Activated CD4-positive, alpha-beta memory T cell treated with anti-CD3 and anti-CD28 coated beads for 36 hours (primary cell): ENCODE measurements at regions not wholly inside any gene's neighbourhood (a gene's known extent, or its start where the extent isn't known, plus 50 kb on each side); places are given as distances from the start of the nearest gene placed in this dataset.
"Not testable (repeated sequence)": the region's sequence is repeated elsewhere in the genome, so short reads cannot be mapped to it uniquely, and the experiment has no call there.

ENCODE experiments used
- CTCF ChIA-PET: fragments of 350-600 bp; sonication (Branson Sonifier 250); formaldehyde crosslinking; loops from one replicate; lab custom pipeline; 2021; ENCODE audit warnings: antibody characterized with exemption, inconsistent platforms; lab: Charles Lee
- POLR2A ChIA-PET: fragments of 350-600 bp; sonication (Branson Sonifier 250); formaldehyde crosslinking; loops from one replicate; lab custom pipeline; 2021; ENCODE audit warnings: antibody characterized with exemption; lab: Charles Lee
- DNase-seq: peaks from one replicate; pipeline ENCODE4 v3.0.0-alpha.2; 2020
- H3K27ac Mint-ChIP-seq: one replicate; pipeline ENCODE4 v1.8.0; 2021; ENCODE audit warnings: mixed read lengths
- H3K27me3 Mint-ChIP-seq: one replicate; pipeline ENCODE4 v1.8.0; 2021; ENCODE audit warnings: mixed read lengths
- H3K36me3 Mint-ChIP-seq: one replicate; pipeline ENCODE4 v1.8.0; 2021; ENCODE audit warnings: mixed read lengths
- H3K4me1 Mint-ChIP-seq: one replicate; pipeline ENCODE4 v1.8.0; 2021; ENCODE audit warnings: low read depth, mixed read lengths
- H3K4me3 Mint-ChIP-seq: one replicate; pipeline ENCODE4 v1.8.0; 2021; ENCODE audit warnings: mild to moderate bottlenecking, mixed read lengths
- H3K9me3 Mint-ChIP-seq: one replicate; pipeline ENCODE4 v1.8.0; 2021; ENCODE audit warnings: mixed read lengths
- intact Hi-C: fragments of 100-400 bp; cut with micrococcal nuclease; formaldehyde crosslinking; loops from one replicate; pipeline ENCODE4 v1.15.1; 2023

GRCh38 chr6:113765909-113766308, 91.2 kb upstream of the MARCKS start:
- H3K27ac Mint-ChIP-seq = no peak overlapping the region
- no peaks in the 10 kb centered on the region for H3K36me3 Mint-ChIP-seq
- ChIA-PET CTCF (no interaction called here), POLR2A (no interaction called here)
- no peaks in the 10 kb centered on the region for H3K4me1 Mint-ChIP-seq
- H3K9me3 Mint-ChIP-seq = no peaks in the 10 kb centered on the region
- no peaks in the 10 kb centered on the region for H3K27me3 Mint-ChIP-seq
- no peak for DNase-seq
- intact Hi-C loops = no loop called here
- H3K4me3 Mint-ChIP-seq = no peak overlapping the region

GRCh38 chr6:113767985-113768384, 89.2 kb upstream of the MARCKS start:
- intact Hi-C loops = no loop called here
- no peaks in the 10 kb centered on the region for H3K36me3 Mint-ChIP-seq
- no peak for DNase-seq
- H3K4me3 Mint-ChIP-seq = no peak overlapping the region
- no peaks in the 10 kb centered on the region for H3K27me3 Mint-ChIP-seq
- CTCF ChIA-PET = interaction anchor here (1.1 kb wide), 1 partner anchor 93 kb away, joined by 4 read pairs; no protein-coding TSS in a partner anchor
- POLR2A ChIA-PET = no interaction called here
- no peaks in the 10 kb centered on the region for H3K4me1 Mint-ChIP-seq
- H3K9me3 Mint-ChIP-seq = no peaks in the 10 kb centered on the region
- H3K27ac Mint-ChIP-seq = no peak overlapping the region

- Mint-ChIP-seq H3K27me3 (no peaks in the 10 kb centered on the region), H3K4me1 (no peaks in the 10 kb centered on the region), H3K4me3 (no peak overlapping the region), H3K9me3 (no peaks in the 10 kb centered on the region), H3K36me3 (no peaks in the 10 kb centered on the region), H3K27ac (no peak overlapping the region)
- intact Hi-C loops = no loop called here
- CTCF ChIA-PET = no interaction called here
- no peak for DNase-seq
- POLR2A ChIA-PET = no interaction called here
These were observed 84.2 kb upstream of the MARCKS start for GRCh38 chr6:113772961-113773360.

DNA sequence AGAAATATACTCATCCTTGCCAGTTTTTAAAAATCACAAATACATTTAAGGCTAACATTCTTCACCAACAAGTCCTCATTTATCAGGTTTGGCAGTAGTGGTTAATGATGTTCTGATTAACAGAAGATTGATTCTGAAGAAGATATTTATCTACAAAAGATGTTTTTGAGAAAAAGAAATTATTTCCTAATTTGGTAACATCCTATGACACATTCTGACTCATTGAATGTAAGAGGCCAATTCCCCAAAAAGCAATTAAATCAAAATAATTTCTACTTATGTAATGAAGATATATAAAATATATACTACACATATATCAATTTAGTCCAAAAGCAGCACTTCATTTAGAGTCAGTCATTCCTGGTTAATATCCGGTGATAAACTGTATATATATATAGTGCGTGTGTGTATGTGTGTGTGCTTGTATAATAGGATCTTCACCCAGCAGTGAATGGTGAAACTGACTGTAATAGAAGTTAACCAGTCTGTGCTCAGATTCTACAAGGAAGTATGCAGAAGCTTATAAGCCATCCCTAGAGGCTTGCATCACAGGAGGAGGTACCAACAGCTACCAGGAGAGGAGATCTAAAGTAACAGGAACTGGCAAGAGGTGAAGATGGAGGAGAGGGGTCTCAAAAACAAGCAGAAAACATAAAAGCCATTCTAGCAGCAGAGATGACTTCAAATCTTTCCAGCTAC, 82.9 kb upstream of the MARCKS start:
- DNase-seq = no peak
- ChIA-PET POLR2A (no interaction called here), CTCF (interaction anchor here (0.9 to 1.3 kb wide), 2 partner anchors 12 to 135 kb away, joined by 3 read pairs; no protein-coding TSS in a partner anchor)
- Mint-ChIP-seq H3K4me3 (no peak overlapping the region), H3K9me3 (no peaks in the 10 kb centered on the region), H3K36me3 (no peaks in the 10 kb centered on the region), H3K27ac (no peak overlapping the region), H3K4me1 (no peaks in the 10 kb centered on the region), H3K27me3 (no peaks in the 10 kb centered on the region)
- intact Hi-C loops = no loop called here

DNA sequence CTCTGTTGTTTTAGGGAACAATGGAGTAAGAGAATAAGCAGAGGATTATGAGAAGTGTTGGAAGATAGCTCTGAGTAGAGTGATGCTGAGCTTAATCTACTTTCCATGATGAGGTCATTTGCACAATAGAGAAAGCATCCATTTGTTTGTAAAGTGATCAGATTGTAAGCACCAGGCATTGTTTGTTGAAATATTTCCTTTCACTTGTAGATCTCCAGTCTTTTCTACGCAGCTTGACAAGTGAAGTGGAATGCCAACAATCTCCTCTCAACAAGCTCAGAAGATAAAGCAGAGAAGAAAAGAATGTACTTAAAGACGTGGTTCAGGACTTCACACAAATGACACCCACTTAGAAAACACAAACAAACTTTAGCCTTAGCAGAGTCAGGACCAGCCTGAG, 80.1 kb upstream of the MARCKS start:
- intact Hi-C loops = no loop called here
- DNase-seq = no peak
- CTCF ChIA-PET = no interaction called here
- H3K27me3 Mint-ChIP-seq = no peaks in the 10 kb centered on the region
- H3K4me1 Mint-ChIP-seq = no peaks in the 10 kb centered on the region
- H3K9me3 Mint-ChIP-seq = no peaks in the 10 kb centered on the region
- H3K36me3 Mint-ChIP-seq = no peaks in the 10 kb centered on the region
- no peak overlapping the region for H3K27ac Mint-ChIP-seq
- POLR2A ChIA-PET = no interaction called here
- no peak overlapping the region for H3K4me3 Mint-ChIP-seq

GRCh38 chr6:113777601-113778000, 79.5 kb upstream of the MARCKS start:
- H3K36me3 Mint-ChIP-seq = no peaks in the 10 kb centered on the region
- intact Hi-C loops = no loop called here
- no peak overlapping the region for H3K4me3 Mint-ChIP-seq
- ChIA-PET CTCF (interaction anchor here (0.5 kb wide), 1 partner anchor 1599 kb away, joined by 3 read pairs; no protein-coding TSS in a partner anchor), POLR2A (no interaction called here)
- no peaks in the 10 kb centered on the region for H3K27me3 Mint-ChIP-seq
- no peak overlapping the region for H3K27ac Mint-ChIP-seq
- H3K4me1 Mint-ChIP-seq = no peaks in the 10 kb centered on the region
- no peaks in the 10 kb centered on the region for H3K9me3 Mint-ChIP-seq
- no peak for DNase-seq

DNA sequence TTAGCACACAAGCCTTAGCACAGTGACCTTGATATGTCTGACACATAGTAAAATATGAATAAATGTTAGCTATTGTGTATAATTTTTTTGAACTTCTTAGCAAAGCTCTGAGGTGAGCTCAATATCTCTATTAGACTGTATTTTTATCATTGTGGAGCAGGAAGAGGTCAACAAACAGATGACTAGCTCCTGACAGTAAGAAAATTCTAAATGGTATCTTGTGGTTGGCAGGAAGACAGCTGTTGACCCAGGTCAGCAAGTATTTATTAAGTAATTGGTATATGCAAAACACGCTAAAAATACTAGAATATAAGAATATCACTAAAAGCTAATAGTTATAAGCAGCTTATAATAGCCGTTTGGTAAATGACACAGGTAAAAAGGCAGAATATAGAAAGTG, 77.5 kb upstream of the MARCKS start:
- intact Hi-C loops = no loop called here
- POLR2A ChIA-PET = no interaction called here
- CTCF ChIA-PET = interaction anchor here (0.6 kb wide), 1 partner anchor 334 kb away, joined by 3 read pairs; no protein-coding TSS in a partner anchor

GRCh38 chr6:113782636-113783035, 74.5 kb upstream of the MARCKS start:
- H3K4me1 Mint-ChIP-seq = no peaks in the 10 kb centered on the region
- peaks cover 1% of the 10 kb centered on the region for H3K27me3 Mint-ChIP-seq
- ChIA-PET POLR2A (no interaction called here), CTCF (no interaction called here)
- no peaks in the 10 kb centered on the region for H3K36me3 Mint-ChIP-seq
- H3K27ac Mint-ChIP-seq = no peak overlapping the region
- H3K9me3 Mint-ChIP-seq = no peaks in the 10 kb centered on the region
- no peak for DNase-seq
- intact Hi-C loops = no loop called here
- no peak overlapping the region for H3K4me3 Mint-ChIP-seq

More for the DNA sequence above, 77.5 kb upstream of the MARCKS start:
- H3K4me3 Mint-ChIP-seq = no peak overlapping the region
- no peaks in the 10 kb centered on the region for H3K4me1 Mint-ChIP-seq
- H3K9me3 Mint-ChIP-seq = no peaks in the 10 kb centered on the region
- no peak for DNase-seq
- no peaks in the 10 kb centered on the region for H3K36me3 Mint-ChIP-seq
- H3K27me3 Mint-ChIP-seq = no peaks in the 10 kb centered on the region
- H3K27ac Mint-ChIP-seq = no peak overlapping the region

- Mint-ChIP-seq H3K4me3 (no peak overlapping the region), H3K4me1 (no peaks in the 10 kb centered on the region), H3K27ac (no peak overlapping the region), H3K27me3 (peaks cover 1% of the 10 kb centered on the region), H3K9me3 (no peaks in the 10 kb centered on the region), H3K36me3 (no peaks in the 10 kb centered on the region)
- POLR2A ChIA-PET = interaction anchor here (0.6 kb wide), 1 partner anchor 1331 kb away, joined by 3 read pairs; no protein-coding TSS in a partner anchor
- no peak for DNase-seq
- intact Hi-C loops = no loop called here
- CTCF ChIA-PET = interaction anchor here (0.5 kb wide), 1 partner anchor 13 kb away, joined by 3 read pairs; no protein-coding TSS in a partner anchor
These were observed 71.0 kb upstream of the MARCKS start for GRCh38 chr6:113786168-113786567.

- no peak for DNase-seq
- no peak overlapping the region for H3K4me3 Mint-ChIP-seq
- CTCF ChIA-PET = no interaction called here
- intact Hi-C loops = no loop called here
- no peaks in the 10 kb centered on the region for H3K4me1 Mint-ChIP-seq
- no peak overlapping the region for H3K27ac Mint-ChIP-seq
- no peaks in the 10 kb centered on the region for H3K36me3 Mint-ChIP-seq
- POLR2A ChIA-PET = no interaction called here
- H3K27me3 Mint-ChIP-seq = peaks cover 1% of the 10 kb centered on the region
- H3K9me3 Mint-ChIP-seq = no peaks in the 10 kb centered on the region
These were observed 68.6 kb upstream of the MARCKS start for GRCh38 chr6:113788586-113788985.

DNA sequence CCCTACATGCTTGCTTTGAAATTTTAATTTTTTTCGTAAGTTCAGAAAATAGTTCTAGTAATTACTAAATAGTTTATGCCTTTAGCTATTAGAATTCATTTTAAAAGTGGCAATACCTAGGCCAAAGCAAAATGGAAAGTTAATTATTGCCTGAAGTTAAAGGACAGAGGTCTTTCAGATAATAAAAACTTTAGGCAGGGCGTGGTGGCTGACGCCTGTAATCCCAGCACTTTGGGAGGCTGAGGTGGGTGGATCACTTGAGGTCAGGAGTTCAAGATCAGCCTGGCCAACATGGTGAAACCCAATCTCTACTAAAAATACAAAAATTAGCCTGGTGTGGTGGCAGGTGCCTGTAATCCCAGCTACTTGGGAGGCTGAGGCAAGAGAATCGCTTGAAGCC, 65.9 kb upstream of the MARCKS start:
- CTCF ChIA-PET, H3K27me3 Mint-ChIP-seq, H3K9me3 Mint-ChIP-seq, DNase-seq, H3K4me1 Mint-ChIP-seq, POLR2A ChIA-PET, H3K36me3 Mint-ChIP-seq, H3K4me3 Mint-ChIP-seq, H3K27ac Mint-ChIP-seq, intact Hi-C loops: not testable (repeated sequence)

GRCh38 chr6:113795371-113795770, 61.8 kb upstream of the MARCKS start:
- H3K27me3 Mint-ChIP-seq, H3K36me3 Mint-ChIP-seq, intact Hi-C loops: not testable (repeated sequence)

GRCh38 chr6:113796038-113796437, 61.1 kb upstream of the MARCKS start:
- POLR2A ChIA-PET = no interaction called here
- H3K9me3 Mint-ChIP-seq = no peaks in the 10 kb centered on the region
- CTCF ChIA-PET = no interaction called here
- H3K27me3 Mint-ChIP-seq = peaks cover 11% of the 10 kb centered on the region
- intact Hi-C loops = no loop called here
- DNase-seq = no peak
- H3K4me1 Mint-ChIP-seq = no peaks in the 10 kb centered on the region
- no peak overlapping the region for H3K27ac Mint-ChIP-seq
- H3K4me3 Mint-ChIP-seq = no peak overlapping the region
- no peaks in the 10 kb centered on the region for H3K36me3 Mint-ChIP-seq

More at GRCh38 chr6:113795371-113795770, 61.8 kb upstream of the MARCKS start:
- H3K4me1 Mint-ChIP-seq, CTCF ChIA-PET, H3K9me3 Mint-ChIP-seq, H3K4me3 Mint-ChIP-seq, POLR2A ChIA-PET, DNase-seq, H3K27ac Mint-ChIP-seq: not testable (repeated sequence)
